Kasumi-1 (cell line): ENCODE measurements at regions not wholly inside any gene's neighbourhood (a gene's known extent, or its start where the extent isn't known, plus 50 kb on each side); places are given as distances from the start of the nearest gene placed in this dataset.
"Not testable (repeated sequence)": the region's sequence is repeated elsewhere in the genome, so short reads cannot be mapped to it uniquely, and the experiment has no call there.

Experiments used
- DNase-seq, 2 experiments: peaks; one replicate each; lab custom pipeline; 2025; lab: John Stamatoyannopoulos, UW

DNA sequence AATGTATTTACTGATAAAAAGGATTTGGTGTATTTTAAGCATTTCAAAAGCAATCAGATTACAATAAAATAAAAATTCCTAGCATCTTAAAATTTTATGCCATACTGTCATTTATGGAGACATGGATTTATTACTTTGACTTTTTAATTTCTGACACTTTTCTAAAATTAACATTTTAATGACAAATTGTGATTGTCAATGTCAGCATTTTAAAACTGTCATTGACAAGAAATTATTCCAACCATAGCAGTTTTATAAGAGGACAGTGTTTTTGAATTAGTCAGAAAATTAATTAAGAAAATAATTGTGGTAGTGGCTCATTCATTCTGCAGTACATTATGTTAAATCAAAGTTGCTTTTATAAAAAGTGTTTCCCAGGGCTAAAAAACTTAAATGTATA lies 1954.4 kb downstream of the ARAP2 start:
- no peak for DNase-seq

- no peak for DNase-seq
Measured at GRCh38 chr4:34293459-34293858, 1950.9 kb downstream of the ARAP2 start.

GRCh38 chr4:34309383-34309906 lies 1934.9 kb downstream of the ARAP2 start:
- DNase-seq, result no peak

DNA sequence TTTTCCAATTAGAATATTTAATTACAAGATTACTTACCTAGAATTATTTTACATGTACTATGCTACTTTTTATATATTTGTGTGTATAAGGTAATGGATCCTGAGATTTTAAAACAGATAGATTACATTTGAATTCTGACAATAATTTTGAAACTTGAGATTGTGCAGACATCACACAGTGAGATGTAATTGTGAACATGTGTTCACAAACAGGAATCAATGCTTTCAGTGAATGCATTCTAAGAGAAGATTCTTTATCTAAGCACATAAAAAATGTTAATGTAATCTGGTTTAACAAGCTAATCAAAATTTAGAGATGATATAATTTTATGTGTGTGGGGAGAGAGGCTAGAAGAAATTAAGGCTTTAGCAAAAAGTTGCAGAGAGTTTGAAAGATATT lies 1925.5 kb downstream of the ARAP2 start:
- no peak for DNase-seq

GRCh38 chr4:34323549-34324320 lies 1920.6 kb downstream of the ARAP2 start:
- DNase-seq, result no peak

GRCh38 chr4:34328939-34329338 lies 1915.4 kb downstream of the ARAP2 start:
- DNase-seq, result no peak

DNA sequence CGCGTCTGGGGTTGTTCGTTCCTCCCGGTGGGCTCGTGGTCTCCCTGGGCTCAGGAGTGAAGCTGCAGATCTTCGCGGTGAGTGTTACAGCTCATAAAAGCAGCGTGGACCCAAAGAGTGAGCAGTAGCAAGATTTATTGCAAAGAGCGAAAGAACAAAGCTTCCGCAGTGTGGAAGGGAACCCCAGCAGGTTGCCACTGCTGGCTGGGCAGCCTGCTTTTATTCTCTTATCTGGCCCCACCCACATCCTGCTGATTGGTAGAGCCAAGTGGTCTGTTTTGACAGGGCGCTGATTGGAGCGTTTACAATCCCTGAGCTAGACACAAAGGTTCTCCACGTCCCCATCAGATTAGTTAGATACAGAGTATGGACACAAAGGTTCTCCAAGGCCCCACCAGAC lies 1909.2 kb downstream of the ARAP2 start:
- not testable (repeated sequence) for DNase-seq

DNA sequence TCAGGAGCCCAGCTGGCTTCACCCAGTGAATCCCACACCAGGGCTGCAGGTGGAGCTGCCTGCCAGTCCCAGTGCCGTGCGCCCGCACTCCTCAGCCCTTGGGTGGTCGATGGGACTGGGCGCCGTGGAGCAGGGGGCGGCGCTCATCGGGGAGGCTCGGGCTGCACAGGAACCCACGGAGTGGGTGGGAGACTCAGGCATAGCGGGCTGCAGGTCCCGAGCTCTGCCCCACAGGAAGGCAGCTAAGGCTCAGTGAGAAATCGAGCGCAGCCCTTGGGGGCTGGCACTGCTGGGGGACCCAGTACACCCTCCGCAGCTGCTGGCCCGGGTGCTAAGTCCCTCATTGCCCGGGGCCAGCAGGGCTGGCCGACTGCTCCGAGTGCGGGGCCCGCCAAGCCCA lies 1908.8 kb downstream of the ARAP2 start:
- DNase-seq, result not testable (repeated sequence)

GRCh38 chr4:34362654-34363053 lies 1881.7 kb downstream of the ARAP2 start:
- DNase-seq, result no peak

GRCh38 chr4:34363842-34364241 lies 1880.5 kb downstream of the ARAP2 start:
- DNase-seq, result no peak

- no peak for DNase-seq
Measured at GRCh38 chr4:34365946-34366345, 1878.4 kb downstream of the ARAP2 start.

- DNase-seq, result no peak
Measured at GRCh38 chr4:34371676-34372075, 1872.6 kb downstream of the ARAP2 start.

- no peak for DNase-seq
Measured at GRCh38 chr4:34372815-34373214, 1871.5 kb downstream of the ARAP2 start.

DNA sequence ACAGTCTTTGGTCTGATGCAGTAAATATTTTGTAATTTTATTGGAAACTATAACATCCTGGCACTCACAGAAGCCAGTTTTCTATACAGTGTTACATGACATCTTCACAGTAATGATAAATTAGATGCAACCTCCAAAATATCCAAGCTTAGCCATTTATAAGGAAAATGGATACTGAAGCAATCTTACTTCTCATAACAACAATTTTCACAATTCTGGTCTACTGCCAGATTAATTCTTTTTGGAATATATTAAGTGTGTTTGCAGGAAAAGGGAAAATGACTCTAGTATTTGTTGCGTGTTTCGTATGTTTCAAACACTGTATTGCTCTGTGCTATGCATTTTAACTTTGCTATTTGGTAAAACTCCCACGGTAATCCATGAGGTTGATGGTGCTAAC lies 1870.9 kb downstream of the ARAP2 start:
- no peak for DNase-seq

GRCh38 chr4:34412233-34412632 lies 1832.1 kb downstream of the ARAP2 start:
- DNase-seq, result no peak

DNA sequence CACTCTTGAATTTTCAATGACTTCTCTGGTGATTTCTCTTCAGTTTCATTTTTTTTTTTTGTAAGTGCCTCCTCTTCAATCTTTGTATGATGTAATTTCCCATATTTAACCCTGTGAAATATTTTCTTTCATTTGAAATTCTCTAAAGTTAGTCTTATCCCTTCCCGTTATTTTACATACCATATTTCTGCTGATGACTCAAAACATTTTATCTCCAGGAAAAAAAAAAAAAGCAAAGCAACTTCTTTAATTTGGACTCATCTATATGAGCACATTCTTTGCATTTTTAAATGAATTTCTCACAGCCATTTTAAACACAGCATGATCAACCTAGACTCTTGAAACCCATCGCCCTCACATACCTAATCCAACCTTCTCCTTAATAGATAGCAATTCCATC lies 1831.4 kb downstream of the ARAP2 start:
- DNase-seq, result no peak

GRCh38 chr4:34417160-34417559 lies 1827.2 kb downstream of the ARAP2 start:
- no peak for DNase-seq

GRCh38 chr4:34419871-34420270 lies 1824.4 kb downstream of the ARAP2 start:
- DNase-seq, result no peak

DNA sequence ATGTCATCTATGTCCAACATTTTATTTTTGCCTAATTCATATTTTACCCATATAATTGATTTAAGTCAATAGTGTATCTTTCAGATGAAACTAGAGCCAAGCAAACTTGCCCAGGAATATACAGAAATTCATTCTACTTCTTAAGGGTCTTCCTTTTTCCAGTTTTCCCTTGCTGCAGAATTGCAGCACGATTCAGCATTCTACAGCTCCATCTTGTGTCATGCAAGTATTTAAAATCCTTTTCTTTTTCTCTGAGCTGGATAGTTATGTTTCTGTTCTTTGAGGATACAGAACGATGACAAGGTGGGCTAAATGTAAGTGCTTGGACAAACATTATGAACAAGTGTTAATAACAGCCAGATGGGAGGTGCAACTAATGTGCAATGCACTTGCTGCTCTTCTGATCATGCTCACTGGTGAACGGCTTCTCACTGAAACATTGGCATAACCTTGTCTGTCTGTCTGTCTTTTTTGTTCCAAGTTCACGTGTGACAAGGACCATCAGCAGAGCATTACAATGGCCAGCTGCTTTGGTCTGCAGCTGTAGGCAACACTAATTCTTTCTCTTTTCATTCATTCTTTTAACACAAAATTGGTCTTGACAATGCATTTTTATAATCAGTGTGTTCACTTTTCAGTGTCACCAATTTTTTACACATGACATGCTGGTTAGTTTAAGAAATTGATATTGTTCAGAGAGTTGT lies 1821.7 kb downstream of the ARAP2 start:
- no peak for DNase-seq

GRCh38 chr4:34432706-34433105 lies 1811.6 kb downstream of the ARAP2 start:
- DNase-seq, result no peak

- peak; percentile 74 to 76 for DNase-seq
Measured at GRCh38 chr4:34434377-34434776, 1809.9 kb downstream of the ARAP2 start.

GRCh38 chr4:34464196-34464595 lies 1780.1 kb downstream of the ARAP2 start:
- DNase-seq, result no peak

- no peak for DNase-seq
Measured at GRCh38 chr4:34466411-34466810, 1777.9 kb downstream of the ARAP2 start.
